Right ventricle myocardium superior (tissue), 1 donor: ENCODE measurements at regions not wholly inside any gene's neighbourhood (a gene's known extent, or its start where the extent isn't known, plus 50 kb on each side); places are given as distances from the start of the nearest gene placed in this dataset.
A peak's percentile ranks its signal among the peaks of the same experiment; 100 is the strongest.
"Not testable (repeated sequence)": the region's sequence is repeated elsewhere in the genome, so short reads cannot be mapped to it uniquely, and the experiment has no call there.

Source experiments
- ATAC-seq: fragments of 200-7000 bp; cut with Tn5 transposase; one replicate; pipeline ENCODE4 v1.9.1; 2020; ENCODE audit warnings: mild to moderate bottlenecking; ENCODE audit not compliant: poor library complexity
- DNase-seq: peaks from one replicate; pipeline ENCODE4 v3.0.0-alpha.2; 2020
- intact Hi-C: fragments of 100-400 bp; cut with DNase I; formaldehyde crosslinking; loops from one replicate; pipeline ENCODE4 v1.11.2; 2022
- donor health status: DM: no; HTN: yes; CAD: no; lungs with severe emphysema.

GRCh38 chr11:69899957-69900821 lies 81.0 kb upstream of the FGF3 start:
- peak; percentile 29 for ATAC-seq
- peak; percentile 44 for DNase-seq
- intact Hi-C loops, result no loop called here

- intact Hi-C loops, ATAC-seq, DNase-seq: not testable (repeated sequence)
Observed at GRCh38 chr11:69900822-69901302, 81.6 kb upstream of the FGF3 start.

DNA sequence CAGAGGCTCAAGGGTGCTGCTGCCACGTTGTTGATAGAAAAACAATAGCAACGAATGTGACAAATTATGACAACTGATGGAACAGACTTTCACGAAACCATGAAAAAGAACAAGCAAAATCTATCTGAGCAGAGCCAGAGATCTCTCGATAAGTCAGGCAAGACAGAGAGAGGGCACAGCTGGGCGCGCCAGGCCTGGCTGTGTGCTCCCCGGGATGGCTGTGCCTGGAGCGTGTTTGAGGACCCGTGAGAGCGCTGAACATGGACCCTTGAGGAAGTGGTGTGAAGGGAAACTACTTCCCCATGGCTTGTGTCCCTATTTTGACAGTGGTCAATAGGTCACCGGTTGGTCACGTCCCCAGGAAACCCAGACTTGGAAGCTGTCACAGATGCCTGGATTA lies 83.1 kb upstream of the FGF3 start:
- intact Hi-C loops, result no loop called here
- DNase-seq, result peak; percentile 13
- ATAC-seq, result no peak

DNA sequence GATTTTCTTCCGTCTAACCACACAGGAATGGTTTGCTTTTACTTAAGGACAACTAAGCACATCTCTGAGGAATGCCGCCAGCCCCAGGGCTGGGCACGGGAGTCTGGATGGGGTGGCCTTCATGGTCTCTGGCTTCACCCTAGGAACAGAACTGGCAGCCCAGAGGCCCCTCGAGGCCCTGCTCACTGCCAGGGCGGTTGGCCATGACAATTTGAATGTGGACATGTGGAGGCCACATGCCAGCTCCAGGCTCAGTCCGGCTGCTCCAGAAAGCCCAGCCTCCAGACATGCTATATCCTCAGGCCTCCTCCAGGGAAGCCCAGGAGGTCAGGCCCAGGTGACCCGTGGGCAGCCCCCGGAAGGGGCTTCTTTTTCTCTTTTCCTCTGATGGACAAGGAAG lies 84.0 kb upstream of the FGF3 start:
- intact Hi-C loops, result no loop called here
- ATAC-seq (no peak), DNase-seq (peak; percentile 24)

- ATAC-seq, result no peak
- intact Hi-C loops, result no loop called here
Observed at GRCh38 chr11:69904161-69904973, 85.2 kb upstream of the FGF3 start.

DNA sequence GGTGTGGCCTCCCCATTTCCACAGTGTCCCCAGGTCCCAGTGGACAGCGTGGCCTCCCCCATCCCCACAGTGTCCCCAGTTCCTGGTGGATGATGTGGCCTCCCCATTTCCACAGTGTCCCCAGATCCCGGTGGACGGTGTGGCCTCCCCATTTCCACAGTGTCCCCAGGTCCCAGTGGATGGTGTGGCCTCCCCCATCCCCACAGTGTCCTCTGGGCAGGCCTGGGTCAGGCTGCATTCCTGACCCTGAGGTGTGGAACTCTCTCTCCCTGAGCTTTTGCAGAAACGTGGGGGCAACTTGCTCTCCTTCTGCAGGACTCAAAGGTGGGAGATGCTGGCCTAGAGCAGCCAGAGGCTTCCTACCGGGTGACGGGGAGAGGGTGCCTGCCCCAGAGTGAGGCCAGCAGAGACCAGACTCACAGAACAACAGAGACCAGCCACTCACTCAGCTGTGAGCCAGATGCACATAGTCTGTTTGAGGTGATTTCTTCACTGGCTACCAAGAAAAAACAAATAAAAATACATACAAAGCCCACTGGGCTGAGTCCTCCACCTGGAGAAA lies 85.8 kb upstream of the FGF3 start:
- no peak for ATAC-seq
- DNase-seq, result peak; percentile 0
- intact Hi-C loops, result no loop called here

More at GRCh38 chr11:69904161-69904973, 85.2 kb upstream of the FGF3 start:
- DNase-seq, result peak; percentile 18

- intact Hi-C loops, result no loop called here
- ATAC-seq (peak; percentile 57), DNase-seq (peak; percentile 49)
Observed at GRCh38 chr11:69905611-69906452, 86.6 kb upstream of the FGF3 start.

GRCh38 chr11:69906453-69906907 lies 87.3 kb upstream of the FGF3 start:
- ATAC-seq, result no peak
- peak; percentile 1 for DNase-seq
- intact Hi-C loops, result no loop called here

DNA sequence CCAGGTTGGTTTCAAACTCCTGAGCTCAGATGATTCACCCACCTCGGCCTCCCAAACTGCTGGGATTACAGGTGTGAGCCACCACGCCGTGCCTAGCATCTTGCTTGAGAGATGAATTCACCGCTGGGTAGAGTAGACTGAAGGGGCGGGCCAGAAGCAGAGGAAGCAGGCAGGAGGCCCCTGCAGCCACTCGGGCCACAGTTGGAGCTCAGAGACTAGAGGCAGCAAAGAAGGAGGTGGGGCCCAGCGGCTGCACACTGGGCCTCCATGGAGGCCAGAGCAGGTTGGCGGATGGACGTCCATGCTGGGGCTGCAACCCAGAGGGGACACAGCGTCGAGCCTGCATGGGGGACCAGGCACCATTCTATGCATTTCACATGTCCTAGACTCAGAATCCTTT lies 88.4 kb upstream of the FGF3 start:
- ATAC-seq, result no peak
- peak; percentile 26 for DNase-seq
- intact Hi-C loops, result no loop called here

DNA sequence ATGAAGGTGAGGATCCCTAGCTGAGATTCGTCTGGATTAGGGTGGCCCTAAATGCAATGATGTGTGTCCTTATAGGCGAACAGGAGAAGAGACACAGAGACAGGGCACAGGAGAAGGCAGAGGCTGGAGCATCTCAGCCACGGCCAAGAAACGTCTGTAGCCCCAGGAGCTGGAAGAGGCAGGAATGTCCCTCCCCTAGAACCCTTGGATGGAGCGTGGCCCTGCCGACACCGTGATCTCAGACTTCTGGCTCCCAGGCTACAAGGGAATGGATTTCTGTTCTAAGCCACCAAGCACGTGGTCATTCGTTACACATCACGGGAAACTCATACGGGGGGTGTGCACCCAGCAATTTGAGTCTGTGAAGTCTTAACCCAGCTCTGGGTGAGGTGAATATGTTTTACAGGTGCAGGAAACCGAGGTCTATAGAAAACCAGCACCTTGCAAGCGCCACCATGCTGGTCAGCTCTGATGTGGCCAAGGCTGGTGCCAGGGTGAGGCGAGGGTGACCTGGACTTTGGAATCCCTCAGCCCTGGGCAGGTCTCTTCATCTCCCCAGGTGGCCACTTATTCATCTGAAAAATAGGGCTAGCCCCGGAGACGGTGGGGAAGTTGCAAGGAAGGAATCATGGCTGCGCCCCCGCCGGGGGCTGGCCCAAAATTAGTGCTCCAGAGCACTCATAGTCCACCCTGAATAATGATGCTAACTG lies 89.5 kb upstream of the FGF3 start:
- DNase-seq (peak; percentile 13), ATAC-seq (no peak)
- intact Hi-C loops, result no loop called here

- DNase-seq (peak; percentile 39), ATAC-seq (peak; percentile 16)
- intact Hi-C loops, result no loop called here
Observed at GRCh38 chr11:69909561-69910518, 90.6 kb upstream of the FGF3 start.

- no peak for ATAC-seq
- peak; percentile 26 for DNase-seq
- intact Hi-C loops, result no loop called here
Observed at GRCh38 chr11:69910519-69911309, 91.5 kb upstream of the FGF3 start.

- ATAC-seq, result no peak
- intact Hi-C loops, result no loop called here
- DNase-seq, result peak; percentile 33
Observed at GRCh38 chr11:69911310-69912160, 92.3 kb upstream of the FGF3 start.

DNA sequence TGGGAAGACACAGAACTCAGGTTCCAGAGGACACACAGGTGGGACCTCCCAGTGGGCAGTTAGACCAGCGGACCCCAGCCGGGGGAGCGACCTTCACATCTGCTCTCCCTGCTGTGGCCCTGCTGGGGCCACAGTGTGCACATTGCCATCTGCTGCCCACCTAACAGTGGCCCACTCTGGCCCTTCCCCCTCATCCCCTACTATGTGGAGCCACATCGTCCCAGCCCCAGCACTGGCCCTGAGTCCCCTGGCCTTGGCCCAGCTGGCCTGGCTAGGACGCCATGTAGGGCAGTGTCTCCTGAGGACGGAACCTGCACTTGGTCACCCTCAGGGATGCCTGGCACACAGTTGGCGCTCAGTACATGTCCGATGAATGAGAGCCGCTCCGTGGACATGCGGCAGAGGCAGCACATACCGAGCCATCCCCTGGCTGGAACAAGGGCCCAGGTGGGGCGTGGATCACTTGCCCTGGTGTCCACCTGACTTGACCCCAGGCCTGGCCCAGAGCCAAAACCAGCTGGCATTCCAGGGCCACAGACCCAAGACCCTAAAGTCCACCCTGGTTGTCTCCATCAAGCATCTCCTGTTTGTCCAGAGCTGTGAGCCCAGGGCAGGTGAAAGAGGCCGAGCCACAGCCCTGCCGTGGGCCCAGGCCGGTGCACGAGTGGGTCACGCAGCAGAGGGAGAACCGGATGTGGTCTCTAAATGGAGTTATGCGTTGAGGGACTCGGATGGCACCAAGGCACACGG lies 93.1 kb upstream of the FGF3 start:
- intact Hi-C loops, result no loop called here
- DNase-seq (peak; percentile 42), ATAC-seq (no peak)
